HAP-1 (cell line): ENCODE measurements at regions not wholly inside any gene's neighbourhood (a gene's known extent, or its start where the extent isn't known, plus 50 kb on each side); places are given as distances from the start of the nearest gene placed in this dataset.
"Not testable (repeated sequence)": the region's sequence is repeated elsewhere in the genome, so short reads cannot be mapped to it uniquely, and the experiment has no call there.

Source experiments
- DNase-seq, 2 experiments: peaks; one replicate each; pipeline ENCODE4 v3.0.0-alpha.2; 2016 to 2020; ENCODE audit warnings: low spot score in 2 of 2
- H3K27me3 ChIP-seq: fragments of 250-450 bp; sonication (Bioruptor Pico); 2 replicates; pipeline ENCODE4 v1.5.1; 2020; ENCODE audit warnings: low read depth, mild to moderate bottlenecking, moderate library complexity
- H3K36me3 ChIP-seq: fragments of 250-450 bp; sonication (Bioruptor Pico); replicated peaks from 2 replicates; pipeline ENCODE4 v1.5.1; 2020; ENCODE audit warnings: mild to moderate bottlenecking
- H3K4me1 ChIP-seq: fragments of 250-450 bp; sonication (Bioruptor Pico); 2 replicates; pipeline ENCODE4 v1.5.1; 2020; ENCODE audit warnings: mild to moderate bottlenecking
- H3K4me3 ChIP-seq: fragments of 250-450 bp; sonication (Bioruptor Pico); 2 replicates; pipeline ENCODE4 v1.5.1; 2020; ENCODE audit warnings: mild to moderate bottlenecking, moderate library complexity
- H3K9me3 ChIP-seq: fragments of 250-450 bp; sonication (Bioruptor Pico); 2 replicates; pipeline ENCODE4 v1.5.1; 2020; ENCODE audit warnings: mild to moderate bottlenecking, moderate library complexity
- in situ Hi-C: fragments of 300-500 bp; cut with MboI; formaldehyde crosslinking; loops from 3 replicates; pipeline ENCODE4 v1.14.3; 2020; ENCODE audit warnings: low sequenced_read_pairs, inconsistent platforms, mixed read lengths

DNA sequence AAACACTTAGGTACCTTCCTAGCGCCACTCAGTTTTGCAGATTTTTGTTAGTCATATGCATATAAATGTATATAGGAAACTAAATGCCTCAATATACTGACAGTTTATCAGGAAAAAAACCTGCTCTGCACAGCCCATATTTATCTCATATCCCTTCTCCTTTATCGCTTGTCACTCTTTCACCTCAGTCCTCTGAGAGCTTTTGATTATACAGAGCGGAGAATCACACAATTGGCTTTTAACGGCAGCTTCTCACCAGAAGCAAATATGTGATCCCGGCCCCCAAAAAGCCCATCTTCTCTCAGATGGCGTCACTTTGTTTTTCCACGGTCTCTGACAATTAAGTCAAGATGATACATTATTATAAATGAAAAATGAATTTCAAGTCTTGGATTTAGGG is 362.6 kb downstream of the DNAH5 start:
- no peaks in the 10 kb centered on the region for H3K27me3 ChIP-seq
- H3K9me3 ChIP-seq = no peaks in the 10 kb centered on the region
- H3K36me3 ChIP-seq = no peaks in the 10 kb centered on the region
- in situ Hi-C loops = no loop called here
- DNase-seq = no peak
- H3K4me3 ChIP-seq = no peak overlapping the region
- H3K4me1 ChIP-seq = no peaks in the 10 kb centered on the region

DNA sequence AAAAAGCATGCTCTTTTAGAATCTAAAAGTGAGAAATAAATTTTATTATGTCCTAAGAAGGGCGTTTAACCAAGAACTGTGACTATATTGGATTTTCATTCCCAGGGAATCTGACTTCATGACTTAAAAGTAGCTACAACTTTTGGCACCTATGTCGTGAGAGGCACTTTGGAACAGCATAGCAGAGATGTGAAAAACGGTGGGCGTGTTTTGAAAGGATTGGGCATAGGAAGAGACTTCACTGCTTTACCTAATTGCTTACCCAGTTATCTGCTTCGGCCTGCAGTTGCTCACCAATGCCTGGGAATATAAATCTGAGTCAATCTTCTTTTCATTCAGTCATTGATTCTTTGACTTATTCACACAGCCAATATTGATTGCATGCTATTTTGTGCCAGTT is 363.4 kb downstream of the DNAH5 start:
- in situ Hi-C loops = no loop called here
- no peak for DNase-seq
- H3K27me3 ChIP-seq = no peaks in the 10 kb centered on the region
- H3K9me3 ChIP-seq = no peaks in the 10 kb centered on the region
- H3K4me1 ChIP-seq = no peaks in the 10 kb centered on the region
- no peaks in the 10 kb centered on the region for H3K36me3 ChIP-seq
- H3K4me3 ChIP-seq = no peak overlapping the region

DNA sequence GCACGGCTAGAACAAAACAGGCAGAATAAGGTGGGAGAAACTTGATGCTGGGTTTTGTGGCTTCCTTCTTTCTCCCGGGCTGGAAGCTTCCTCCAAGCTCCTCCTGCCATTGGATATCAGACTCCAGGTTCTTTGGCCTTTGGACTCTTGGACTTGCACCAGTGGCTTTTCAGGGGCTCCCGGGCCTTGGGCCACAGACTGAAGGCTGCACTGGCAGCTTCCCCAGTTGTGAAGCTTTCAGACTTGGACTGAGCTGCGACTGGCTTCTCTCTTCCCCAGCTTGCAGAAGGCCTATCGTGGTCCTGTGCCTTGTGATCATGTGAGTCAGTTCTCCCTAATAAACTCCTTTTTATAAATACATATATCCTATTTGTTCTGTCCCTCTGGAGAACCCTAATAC is 364.4 kb downstream of the DNAH5 start:
- H3K27me3 ChIP-seq = no peaks in the 10 kb centered on the region
- H3K4me1 ChIP-seq = no peaks in the 10 kb centered on the region
- no peaks in the 10 kb centered on the region for H3K36me3 ChIP-seq
- in situ Hi-C loops = no loop called here
- H3K9me3 ChIP-seq = no peaks in the 10 kb centered on the region
- H3K4me3 ChIP-seq = no peak overlapping the region
- no peak for DNase-seq

DNA sequence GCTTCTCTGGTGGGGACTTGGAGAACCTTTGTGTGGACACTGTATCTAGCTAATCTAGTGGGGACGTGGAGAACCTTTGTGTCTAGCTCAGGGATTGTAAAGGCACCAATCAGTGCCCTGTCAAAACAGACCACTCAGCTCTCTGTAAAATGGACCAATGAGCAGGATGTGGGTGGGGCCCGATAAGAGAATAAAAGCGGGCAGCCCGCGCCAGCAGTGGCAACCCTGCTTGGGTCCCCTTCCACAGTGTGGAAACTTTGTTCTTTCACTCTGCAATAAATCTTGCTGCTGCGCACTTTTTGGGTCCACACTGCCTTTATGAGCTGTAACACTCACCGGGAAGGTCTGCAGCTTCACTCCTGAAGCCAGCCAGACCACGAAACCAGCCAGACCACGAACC is 365.4 kb downstream of the DNAH5 start:
- H3K4me3 ChIP-seq, H3K9me3 ChIP-seq, DNase-seq, H3K4me1 ChIP-seq, H3K36me3 ChIP-seq, H3K27me3 ChIP-seq, in situ Hi-C loops: not testable (repeated sequence)

DNA sequence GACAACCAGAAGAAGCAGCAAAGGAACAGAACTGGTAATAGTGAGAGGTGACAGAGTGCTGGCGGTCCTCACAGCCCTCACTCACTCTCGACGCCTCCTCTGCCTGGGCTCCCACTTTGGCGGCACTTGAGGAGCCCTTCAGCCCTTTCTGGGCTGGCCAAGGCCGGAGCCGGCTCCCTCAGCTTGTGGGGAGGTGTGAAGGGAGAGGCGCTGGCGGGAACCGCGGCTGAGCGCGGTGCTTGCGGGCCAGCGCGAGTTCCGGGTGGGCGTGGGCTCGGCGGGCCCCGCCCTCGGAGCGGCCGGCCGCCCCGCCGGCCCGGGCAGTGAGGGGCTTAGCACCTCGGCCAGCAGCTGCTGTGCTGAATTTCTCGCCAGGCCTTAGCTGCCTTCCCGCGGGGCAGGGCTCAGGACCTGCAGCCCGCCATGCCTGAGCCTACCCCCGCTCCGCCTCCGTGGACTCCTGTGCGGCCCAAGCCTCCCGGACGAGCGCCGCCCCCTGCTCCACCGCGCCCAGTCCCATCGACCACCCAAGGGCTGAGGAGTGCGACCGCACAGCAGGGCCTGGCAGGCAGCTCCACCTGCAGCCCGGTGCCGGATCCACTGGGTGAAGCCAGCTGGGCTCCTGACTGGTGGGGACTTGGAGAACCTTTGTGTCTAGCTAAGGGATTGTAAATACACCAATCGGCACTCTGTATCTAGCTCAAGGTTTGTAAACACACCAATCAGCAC is 366.0 kb downstream of the DNAH5 start:
- H3K9me3 ChIP-seq, DNase-seq, H3K4me3 ChIP-seq, H3K27me3 ChIP-seq, in situ Hi-C loops, H3K36me3 ChIP-seq, H3K4me1 ChIP-seq: not testable (repeated sequence)

DNA sequence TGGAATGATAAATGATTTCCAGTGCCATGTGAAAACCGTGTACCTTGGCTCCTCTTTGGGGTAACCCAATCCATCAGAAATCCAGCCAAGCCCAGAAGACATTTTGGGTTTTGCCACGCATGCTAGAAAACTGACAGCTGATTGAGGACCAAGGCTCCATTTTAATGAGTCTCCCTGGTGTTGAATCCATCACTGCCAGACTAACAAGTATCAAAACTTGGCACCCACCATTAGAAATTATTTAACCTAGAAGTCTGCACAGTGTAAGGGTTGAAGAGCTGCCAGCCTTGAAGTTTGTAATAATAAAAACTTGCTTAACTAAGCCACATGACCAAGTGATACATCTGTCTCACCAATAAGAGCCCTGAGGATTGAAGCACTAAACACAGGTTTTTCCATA is 369.9 kb downstream of the DNAH5 start:
- DNase-seq = no peak
- in situ Hi-C loops = no loop called here
- Histone ChIP-seq H3K4me3 (no peak overlapping the region), H3K9me3 (no peaks in the 10 kb centered on the region), H3K27me3 (no peaks in the 10 kb centered on the region), H3K36me3 (no peaks in the 10 kb centered on the region), H3K4me1 (no peaks in the 10 kb centered on the region)

DNA sequence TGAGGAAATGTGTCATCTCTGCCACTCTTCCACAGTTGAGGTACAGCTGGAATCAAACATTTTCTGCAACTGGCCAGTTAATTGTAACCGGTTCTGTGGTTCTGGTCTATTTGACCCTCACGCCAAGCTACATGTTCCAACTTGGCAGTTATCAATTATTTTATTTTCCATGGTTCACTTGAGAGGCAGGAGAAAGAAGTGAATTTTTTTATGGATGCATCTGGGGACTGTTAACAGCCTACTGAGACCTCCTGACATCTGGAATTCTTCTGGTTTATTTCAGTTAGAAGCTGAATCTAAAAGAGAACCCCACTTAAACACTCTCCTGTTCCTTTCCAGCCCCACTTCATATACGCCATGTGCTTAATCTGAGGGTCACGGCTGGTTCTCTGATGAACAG is 372.3 kb downstream of the DNAH5 start:
- Histone ChIP-seq H3K4me1 (no peaks in the 10 kb centered on the region), H3K4me3 (no peak overlapping the region), H3K27me3 (no peaks in the 10 kb centered on the region), H3K36me3 (no peaks in the 10 kb centered on the region), H3K9me3 (no peaks in the 10 kb centered on the region)
- in situ Hi-C loops = no loop called here
- DNase-seq = no peak

DNA sequence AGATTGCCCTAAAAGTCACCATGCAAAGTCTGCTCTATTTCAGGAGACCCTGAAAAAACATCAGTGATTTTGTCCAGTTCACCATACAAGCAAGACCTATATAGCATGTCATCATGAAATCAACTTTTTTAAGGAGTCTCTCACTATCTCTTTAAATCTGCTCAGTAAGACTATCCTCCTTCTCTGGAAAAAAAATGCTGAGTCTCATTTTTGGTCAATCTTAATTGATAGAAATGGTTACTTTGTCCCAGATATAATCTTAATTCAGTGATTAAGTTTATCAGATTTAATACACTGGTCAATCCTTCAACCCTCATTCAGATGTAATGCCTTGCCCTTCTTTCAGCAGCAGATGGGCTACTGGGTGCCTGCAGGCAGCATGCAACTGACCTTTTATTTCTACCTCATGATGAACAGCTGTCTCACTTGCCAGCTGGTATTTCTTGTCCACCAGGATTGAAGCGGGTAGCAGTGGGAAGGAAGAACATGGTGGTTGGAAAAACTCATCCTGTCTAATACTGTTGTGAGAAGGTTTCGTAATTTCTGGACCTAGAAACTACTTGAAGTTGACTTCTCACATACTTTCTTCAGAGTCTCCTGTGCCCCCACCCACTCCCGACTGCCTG is 375.3 kb downstream of the DNAH5 start:
- Histone ChIP-seq H3K36me3 (no peaks in the 10 kb centered on the region), H3K27me3 (no peaks in the 10 kb centered on the region), H3K4me3 (no peak overlapping the region), H3K4me1 (no peaks in the 10 kb centered on the region), H3K9me3 (no peaks in the 10 kb centered on the region)
- in situ Hi-C loops = no loop called here
- no peak for DNase-seq

DNA sequence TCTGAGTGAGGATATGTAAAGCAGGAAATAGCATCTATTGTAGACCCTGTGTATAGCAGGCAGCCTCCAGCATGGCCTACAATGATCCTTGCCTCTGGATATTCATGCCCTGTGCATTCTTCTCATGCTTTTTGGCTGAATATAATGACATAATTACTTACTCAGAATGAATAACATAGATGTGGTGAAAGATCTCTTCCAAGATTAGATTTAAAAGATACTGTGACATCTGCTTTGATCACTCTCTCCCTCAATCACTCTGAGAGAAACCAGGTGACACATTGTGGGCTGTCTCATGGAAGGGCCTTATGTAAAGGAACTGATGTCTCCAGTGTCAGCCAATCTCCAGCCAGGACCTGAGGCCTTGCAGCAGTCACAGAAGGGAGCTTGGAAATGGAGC is 376.7 kb downstream of the DNAH5 start:
- DNase-seq = no peak
- H3K4me1 ChIP-seq = no peaks in the 10 kb centered on the region
- H3K9me3 ChIP-seq = no peaks in the 10 kb centered on the region
- in situ Hi-C loops = no loop called here
- H3K27me3 ChIP-seq = no peaks in the 10 kb centered on the region
- no peak overlapping the region for H3K4me3 ChIP-seq
- no peaks in the 10 kb centered on the region for H3K36me3 ChIP-seq

DNA sequence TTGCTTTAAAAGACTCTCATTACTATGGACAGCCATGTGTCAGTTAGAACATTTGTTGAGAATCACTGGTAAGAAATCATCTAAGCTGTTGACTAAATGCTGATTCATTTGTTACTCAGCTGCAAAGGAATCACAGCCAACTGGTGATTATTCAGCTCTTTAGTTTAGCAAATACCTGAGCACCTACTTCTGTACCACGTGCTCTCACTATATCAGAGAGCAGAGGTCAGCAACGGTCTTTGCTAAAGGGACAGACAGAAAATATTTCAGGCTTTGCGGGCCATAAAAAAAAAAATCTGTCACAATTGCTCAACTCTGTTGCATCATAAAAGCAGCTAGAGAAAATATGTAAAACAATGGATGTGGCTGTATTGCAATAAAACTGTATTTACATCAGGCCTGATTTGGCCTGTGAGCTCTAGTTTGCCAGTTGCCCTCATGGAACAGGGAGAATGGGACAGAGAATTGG is 377.6 kb downstream of the DNAH5 start:
- H3K9me3 ChIP-seq = no peaks in the 10 kb centered on the region
- DNase-seq = no peak
- in situ Hi-C loops = no loop called here
- H3K27me3 ChIP-seq = no peaks in the 10 kb centered on the region
- no peak overlapping the region for H3K4me3 ChIP-seq
- no peaks in the 10 kb centered on the region for H3K4me1 ChIP-seq
- H3K36me3 ChIP-seq = no peaks in the 10 kb centered on the region

DNA sequence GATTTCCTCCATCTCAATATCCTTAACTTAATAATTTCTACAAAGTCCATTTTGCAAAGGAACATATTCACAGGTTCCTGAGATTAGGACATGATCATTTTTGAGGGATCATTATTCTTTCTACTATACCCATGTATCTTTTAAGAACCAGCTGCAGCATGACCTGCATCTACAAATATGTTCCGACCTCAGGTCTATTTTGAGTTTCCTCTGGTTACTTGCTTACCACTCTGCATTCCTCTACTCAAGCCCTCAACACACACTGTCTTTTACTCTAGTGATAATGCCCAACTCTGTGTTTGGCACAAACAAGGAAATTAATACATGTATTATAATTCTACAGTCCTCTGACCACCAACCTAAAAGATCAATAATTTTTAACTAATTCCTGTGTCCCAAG is 386.1 kb downstream of the DNAH5 start:
- H3K36me3 ChIP-seq = no peaks in the 10 kb centered on the region
- no peaks in the 10 kb centered on the region for H3K27me3 ChIP-seq
- DNase-seq = no peak
- in situ Hi-C loops = no loop called here
- no peaks in the 10 kb centered on the region for H3K9me3 ChIP-seq
- H3K4me1 ChIP-seq = no peaks in the 10 kb centered on the region
- H3K4me3 ChIP-seq = no peak overlapping the region

DNA sequence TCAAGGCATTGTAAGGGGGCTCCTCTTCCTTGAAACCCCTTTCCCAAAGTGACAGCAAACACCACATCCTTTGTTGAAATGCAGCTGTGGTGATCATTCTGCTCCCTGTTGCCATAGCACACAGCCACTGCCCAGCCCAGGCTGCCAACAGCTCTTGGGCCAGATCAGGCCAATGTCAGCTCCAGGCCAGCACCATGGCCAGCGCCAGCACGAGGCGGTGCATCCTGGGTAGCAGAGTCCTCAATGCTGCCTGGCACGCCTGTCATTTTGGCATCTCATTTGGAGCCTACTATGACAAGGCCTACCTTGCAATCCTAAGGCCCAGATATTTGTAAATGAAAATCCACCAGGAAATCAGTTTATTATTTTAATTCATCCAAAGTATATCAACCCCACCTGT is 390.6 kb downstream of the DNAH5 start:
- H3K4me1 ChIP-seq = no peaks in the 10 kb centered on the region
- no peaks in the 10 kb centered on the region for H3K9me3 ChIP-seq
- in situ Hi-C loops = no loop called here
- DNase-seq = no peak
- H3K27me3 ChIP-seq = no peaks in the 10 kb centered on the region
- no peak overlapping the region for H3K4me3 ChIP-seq
- no peaks in the 10 kb centered on the region for H3K36me3 ChIP-seq

DNA sequence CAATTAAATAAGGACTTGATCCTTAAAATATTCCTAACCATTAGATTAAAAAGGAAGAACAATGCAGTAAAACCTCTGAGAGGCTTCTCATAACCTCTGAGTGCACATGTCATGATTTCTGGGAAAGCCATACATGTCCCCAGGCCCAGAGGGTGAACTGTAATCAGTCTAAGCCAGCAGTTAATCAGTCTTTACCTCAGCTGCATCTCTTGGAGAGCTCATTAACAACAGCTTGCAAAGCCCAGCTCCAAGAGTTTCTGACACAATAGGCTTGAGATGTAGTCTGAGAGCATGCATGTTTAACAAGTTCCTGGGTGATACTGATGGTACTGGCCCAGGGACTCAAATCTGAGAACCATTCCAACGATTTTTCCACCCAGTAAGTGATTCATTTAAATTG is 392.1 kb downstream of the DNAH5 start:
- H3K4me1 ChIP-seq = no peaks in the 10 kb centered on the region
- H3K27me3 ChIP-seq = no peaks in the 10 kb centered on the region
- in situ Hi-C loops = no loop called here
- H3K9me3 ChIP-seq = no peaks in the 10 kb centered on the region
- H3K36me3 ChIP-seq = no peaks in the 10 kb centered on the region
- no peak overlapping the region for H3K4me3 ChIP-seq
- DNase-seq = no peak

DNA sequence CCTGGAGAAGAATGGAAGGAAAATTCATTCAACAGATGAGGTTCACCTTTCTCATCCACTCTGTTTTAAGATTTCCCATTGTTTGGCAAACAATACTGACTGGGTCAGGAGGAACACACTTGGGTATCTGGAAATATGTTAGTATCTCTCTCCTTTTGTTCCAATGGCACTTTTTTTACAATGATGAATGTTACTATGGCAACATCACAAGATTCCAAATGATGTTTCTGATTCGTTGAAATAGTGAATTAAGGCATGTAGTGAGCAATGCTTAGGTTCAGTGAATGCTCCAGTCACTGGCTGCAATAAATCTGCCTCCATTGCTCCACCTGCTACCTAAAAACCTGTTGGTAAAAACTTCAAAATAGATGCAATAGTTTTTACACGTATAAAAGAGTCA is 392.8 kb downstream of the DNAH5 start:
- H3K27me3 ChIP-seq = no peaks in the 10 kb centered on the region

More for the DNA sequence above, 392.8 kb downstream of the DNAH5 start:
- in situ Hi-C loops = no loop called here
- H3K4me3 ChIP-seq = no peak overlapping the region
- H3K9me3 ChIP-seq = no peaks in the 10 kb centered on the region
- H3K4me1 ChIP-seq = no peaks in the 10 kb centered on the region
- DNase-seq = no peak
- no peaks in the 10 kb centered on the region for H3K36me3 ChIP-seq
